PC-3 (cell line): ENCODE measurements at regions not wholly inside any gene's neighbourhood (a gene's known extent, or its start where the extent isn't known, plus 50 kb on each side); places are given as distances from the start of the nearest gene placed in this dataset.
A peak's percentile ranks its signal among the peaks of the same experiment; 100 is the strongest.

Experiments used
- ATAC-seq: fragments of 200-7000 bp; cut with Tn5 transposase; 2 replicates; pipeline ENCODE4 v1.9.1; 2020; ENCODE audit warnings: mild to moderate bottlenecking, moderate library complexity
- BruUV-seq: library from RNA; stranded (reverse); fragments of 400-500 nt; replicated peaks from 2 replicates; lab custom pipeline; 2021; lab: Mats Ljungman, UMichigan
- CTCF ChIA-PET: fragments of 300-600 bp; sonication (Branson Sonifier 250); formaldehyde crosslinking; loops from one replicate; lab custom pipeline; 2022; ENCODE audit warnings: antibody characterized with exemption; lab: Charles Lee
- POLR2A ChIA-PET: fragments of 300-600 bp; sonication (Branson Sonifier 250); formaldehyde crosslinking; loops from one replicate; lab custom pipeline; 2022; ENCODE audit warnings: antibody characterized with exemption; ENCODE audit not compliant: unreplicated experiment; lab: Charles Lee
- DNase-seq: peaks from one replicate; pipeline ENCODE4 v3.0.0-alpha.2; 2015
- H2AFZ ChIP-seq: fragments of 300-600 bp; sonication (generic); 2 replicates; pipeline ENCODE4 v1.6.0; 2016; ENCODE audit warnings: antibody characterized with exemption, low read length
- H3F3A ChIP-seq: fragments of 300-600 bp; sonication (generic); one replicate; pipeline ENCODE4 v1.6.0; 2017; ENCODE audit warnings: antibody characterized with exemption, low read length, control low read depth, mild to moderate bottlenecking; ENCODE audit not compliant: unreplicated experiment
- H3K27ac ChIP-seq: fragments of 300-600 bp; sonication (generic); 2 replicates; pipeline ENCODE4 v1.5.1; 2016; ENCODE audit warnings: mild to moderate bottlenecking, low read length
- H3K27me3 ChIP-seq: fragments of 300-600 bp; sonication (generic); 2 replicates; pipeline ENCODE4 v1.6.1; 2016; ENCODE audit warnings: low read length, mixed read lengths
- H3K36me3 ChIP-seq: fragments of 300-600 bp; sonication (generic); 2 replicates; pipeline ENCODE4 v1.6.1; 2016; ENCODE audit warnings: low read depth, mixed run types, low read length, mixed read lengths
- H3K4me1 ChIP-seq: fragments of 300-600 bp; sonication (generic); 2 replicates; pipeline ENCODE4 v1.5.1; 2016; ENCODE audit warnings: low read length; ENCODE audit not compliant: insufficient read depth
- H3K4me2 ChIP-seq: fragments of 300-600 bp; sonication (generic); 2 replicates; pipeline ENCODE4 v1.6.0; 2016; ENCODE audit warnings: low read length
- H3K4me3 ChIP-seq: fragments of 300-600 bp; sonication (generic); 2 replicates; pipeline ENCODE4 v1.5.1; 2016; ENCODE audit warnings: mild to moderate bottlenecking, low read length, mixed read lengths
- H3K79me2 ChIP-seq: fragments of 300-600 bp; sonication (generic); 2 replicates; pipeline ENCODE4 v1.6.1; 2017; ENCODE audit warnings: low read length, mixed read lengths
- H3K9ac ChIP-seq: fragments of 300-600 bp; sonication (generic); 2 replicates; pipeline ENCODE4 v1.6.0; 2016; ENCODE audit warnings: mild to moderate bottlenecking, low read length
- H3K9me2 ChIP-seq: fragments of 300-600 bp; sonication (generic); replicated peaks from 2 replicates; pipeline ENCODE4 v1.6.1; 2016; ENCODE audit warnings: mixed run types, low read length, mixed read lengths
- H3K9me3 ChIP-seq: fragments of 300-600 bp; sonication (generic); 2 replicates; pipeline ENCODE4 v1.6.1; 2016; ENCODE audit warnings: low read length, mixed read lengths
- H4K20me1 ChIP-seq: fragments of 300-600 bp; sonication (generic); 2 replicates; pipeline ENCODE4 v1.6.1; 2016; ENCODE audit warnings: low read length, mixed read lengths
- EZH2 ChIP-seq: fragments of 300-600 bp; sonication (generic); IDR thresholded peaks from one replicate; pipeline ENCODE4 v1.6.1; 2017; ENCODE audit warnings: antibody characterized with exemption, mild to moderate bottlenecking, low read length; ENCODE audit not compliant: unreplicated experiment
- EZH2phosphoT487 ChIP-seq: fragments of 300-600 bp; sonication (generic); IDR thresholded peaks from 2 replicates; pipeline ENCODE4 v1.6.1; 2018; ENCODE audit warnings: mild to moderate bottlenecking, antibody characterized with exemption, low read length, borderline replicate concordance
- intact Hi-C: fragments of 100-400 bp; cut with micrococcal nuclease; formaldehyde crosslinking; loops from 2 replicates; pipeline ENCODE4 v1.9.0; 2023
- TF ChIP-seq, protein P1 (sequence below): fragments of 300-600 bp; sonication (generic); conservative IDR thresholded peaks from 2 replicates; pipeline ENCODE4 v1.5.1; 2017; ENCODE audit warnings: antibody characterized with exemption, low read depth, mild to moderate bottlenecking, low read length

DNA sequence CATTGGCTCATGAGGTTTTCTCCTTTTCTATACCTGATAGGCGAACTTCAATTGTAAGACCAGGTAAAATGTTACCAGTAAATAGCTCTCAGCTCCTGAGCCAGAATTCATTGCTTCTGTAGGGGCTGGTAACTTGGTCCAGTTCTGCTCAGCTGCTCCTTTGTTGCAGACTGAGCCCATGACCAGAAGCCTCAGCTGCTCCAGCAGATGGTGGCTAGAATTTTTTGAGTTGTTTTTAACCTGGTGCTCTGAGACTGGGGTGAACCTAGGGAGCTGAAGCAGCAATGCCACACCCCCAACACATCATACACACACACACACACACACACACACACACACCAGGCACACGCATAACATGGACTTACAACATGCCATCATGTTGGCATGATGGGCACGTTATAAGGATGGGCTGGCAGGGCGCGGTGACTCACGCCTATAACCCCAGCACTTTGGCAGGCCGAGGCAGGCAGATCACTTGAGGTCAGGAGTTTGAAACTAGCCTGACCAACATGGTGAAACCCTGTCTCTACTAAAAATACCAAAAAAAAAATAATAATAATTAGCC lies 103.1 kb downstream of the QRSL1 start:
- TF ChIP-seq EZH2phosphoT487, result no peak
- TF ChIP-seq, protein P1, sequence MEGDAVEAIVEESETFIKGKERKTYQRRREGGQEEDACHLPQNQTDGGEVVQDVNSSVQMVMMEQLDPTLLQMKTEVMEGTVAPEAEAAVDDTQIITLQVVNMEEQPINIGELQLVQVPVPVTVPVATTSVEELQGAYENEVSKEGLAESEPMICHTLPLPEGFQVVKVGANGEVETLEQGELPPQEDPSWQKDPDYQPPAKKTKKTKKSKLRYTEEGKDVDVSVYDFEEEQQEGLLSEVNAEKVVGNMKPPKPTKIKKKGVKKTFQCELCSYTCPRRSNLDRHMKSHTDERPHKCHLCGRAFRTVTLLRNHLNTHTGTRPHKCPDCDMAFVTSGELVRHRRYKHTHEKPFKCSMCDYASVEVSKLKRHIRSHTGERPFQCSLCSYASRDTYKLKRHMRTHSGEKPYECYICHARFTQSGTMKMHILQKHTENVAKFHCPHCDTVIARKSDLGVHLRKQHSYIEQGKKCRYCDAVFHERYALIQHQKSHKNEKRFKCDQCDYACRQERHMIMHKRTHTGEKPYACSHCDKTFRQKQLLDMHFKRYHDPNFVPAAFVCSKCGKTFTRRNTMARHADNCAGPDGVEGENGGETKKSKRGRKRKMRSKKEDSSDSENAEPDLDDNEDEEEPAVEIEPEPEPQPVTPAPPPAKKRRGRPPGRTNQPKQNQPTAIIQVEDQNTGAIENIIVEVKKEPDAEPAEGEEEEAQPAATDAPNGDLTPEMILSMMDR, result no peak
- TF ChIP-seq EZH2, result no peak
- Histone ChIP-seq H3K79me2 (no peaks in the 10 kb centered on the region), H3K27me3 (no peaks in the 10 kb centered on the region), H3K27ac (no peak overlapping the region), H3F3A (no peaks in the 10 kb centered on the region), H2AFZ (no peak overlapping the region), H3K4me1 (peaks cover 9% of the 10 kb centered on the region; the same call in 1 of the 2 replicates), H3K36me3 (no peaks in the 10 kb centered on the region), H3K9me2 (no peaks in the 10 kb centered on the region), H3K4me2 (no peak overlapping the region), H4K20me1 (no peaks in the 10 kb centered on the region), H3K4me3 (no peak overlapping the region), H3K9me3 (no peaks in the 10 kb centered on the region), H3K9ac (no peak overlapping the region)
- no TSS peak for BruUV-seq
- intact Hi-C loops, result no loop called here
- ATAC-seq, result no peak
- ChIA-PET POLR2A (no interaction called here), CTCF (no interaction called here)
- DNase-seq, result no peak

DNA sequence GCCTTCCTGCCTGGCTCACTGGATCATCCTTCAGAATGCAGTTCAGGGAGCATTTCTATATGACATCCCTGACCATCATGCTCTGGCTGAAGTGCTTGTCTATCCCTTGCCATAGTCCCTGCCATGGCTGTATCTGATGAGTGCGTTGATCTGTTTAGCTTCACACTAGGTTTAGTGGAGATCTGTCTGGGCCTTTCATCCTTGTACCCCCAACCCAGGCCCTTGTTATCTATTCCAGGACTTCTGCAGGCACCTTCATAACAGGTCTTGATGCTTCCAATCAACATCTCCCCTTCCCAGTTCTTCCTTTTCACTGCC lies 102.4 kb downstream of the QRSL1 start:
- H3K4me2 ChIP-seq, result no peak overlapping the region
- POLR2A ChIA-PET, result no interaction called here
- no peak for ATAC-seq
- H3K4me1 ChIP-seq, result peaks cover 9% of the 10 kb centered on the region; the same call in 1 of the 2 replicates
- no peaks in the 10 kb centered on the region for H3F3A ChIP-seq
- no peaks in the 10 kb centered on the region for H3K9me3 ChIP-seq
- H3K9me2 ChIP-seq, result no peaks in the 10 kb centered on the region
- H2AFZ ChIP-seq, result no peak overlapping the region
- no peak overlapping the region for H3K4me3 ChIP-seq
- H4K20me1 ChIP-seq, result no peaks in the 10 kb centered on the region
- DNase-seq, result no peak
- no peaks in the 10 kb centered on the region for H3K27me3 ChIP-seq
- no peak for TF ChIP-seq EZH2
- TF ChIP-seq EZH2phosphoT487, result no peak
- TF ChIP-seq, protein P1, result no peak
- CTCF ChIA-PET, result no interaction called here
- no peaks in the 10 kb centered on the region for H3K79me2 ChIP-seq
- no peaks in the 10 kb centered on the region for H3K36me3 ChIP-seq
- no peak overlapping the region for H3K9ac ChIP-seq
- H3K27ac ChIP-seq, result no peak overlapping the region
- BruUV-seq, result no TSS peak
- intact Hi-C loops, result no loop called here

DNA sequence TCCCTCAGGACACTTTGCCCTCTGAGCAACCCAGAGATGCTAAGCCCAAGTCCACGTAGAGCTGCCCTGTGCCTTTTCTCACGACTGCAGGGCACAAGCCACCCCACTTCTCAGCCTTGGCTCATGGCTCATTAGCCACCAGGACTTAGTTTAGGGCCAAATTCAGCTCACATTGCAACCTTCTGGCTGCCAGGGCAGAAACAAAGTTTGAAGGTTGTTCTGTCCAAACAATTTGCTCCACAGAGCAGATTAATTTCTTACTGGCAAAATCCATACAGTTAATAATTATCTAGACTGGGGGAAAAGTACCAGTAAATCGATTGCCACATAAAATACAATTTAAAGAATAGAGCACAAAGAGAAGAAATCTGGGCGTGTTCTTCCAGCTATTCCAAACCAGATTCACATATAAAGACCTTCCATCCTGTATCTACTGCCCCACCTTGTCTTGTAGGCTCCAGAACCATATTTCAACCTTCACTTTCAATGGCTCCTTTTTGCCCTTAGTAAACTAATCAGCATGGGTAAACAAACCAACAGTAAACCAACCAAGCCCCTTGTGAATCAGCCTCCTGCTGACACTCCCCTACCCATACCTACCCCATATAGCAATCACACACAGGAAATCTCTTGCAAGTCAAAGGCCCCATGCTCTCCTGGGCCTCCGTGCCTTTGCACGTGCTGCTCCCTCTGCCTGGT lies 101.9 kb downstream of the QRSL1 start:
- intact Hi-C loops, result no loop called here
- H3K4me3 ChIP-seq, result no peak overlapping the region
- DNase-seq (peak; percentile 23), ATAC-seq (peak; percentile 58)
- H4K20me1 ChIP-seq, result no peaks in the 10 kb centered on the region
- ChIA-PET POLR2A (no interaction called here), CTCF (no interaction called here)
- TF ChIP-seq EZH2 (no peak), EZH2phosphoT487 (no peak)
- TF ChIP-seq, protein P1, result no peak
- no peaks in the 10 kb centered on the region for H3K27me3 ChIP-seq
- H3K9me2 ChIP-seq, result no peaks in the 10 kb centered on the region
- no TSS peak for BruUV-seq
- H3K36me3 ChIP-seq, result no peaks in the 10 kb centered on the region
- peak overlapping the region; percentile 25; the same call in 1 of the 2 replicates for H3K27ac ChIP-seq
- no peak overlapping the region for H3K4me2 ChIP-seq
- H3K4me1 ChIP-seq, result peaks cover 9% of the 10 kb centered on the region; the same call in 1 of the 2 replicates
- no peaks in the 10 kb centered on the region for H3F3A ChIP-seq
- H3K9me3 ChIP-seq, result no peaks in the 10 kb centered on the region
- no peak overlapping the region for H3K9ac ChIP-seq
- no peaks in the 10 kb centered on the region for H3K79me2 ChIP-seq
- no peak overlapping the region for H2AFZ ChIP-seq
